ENCODE measurements at regions not wholly inside any gene's neighbourhood (a gene's known extent, or its start where the extent isn't known, plus 50 kb on each side); places are given as distances from the start of the nearest gene placed in this dataset.

DNA sequence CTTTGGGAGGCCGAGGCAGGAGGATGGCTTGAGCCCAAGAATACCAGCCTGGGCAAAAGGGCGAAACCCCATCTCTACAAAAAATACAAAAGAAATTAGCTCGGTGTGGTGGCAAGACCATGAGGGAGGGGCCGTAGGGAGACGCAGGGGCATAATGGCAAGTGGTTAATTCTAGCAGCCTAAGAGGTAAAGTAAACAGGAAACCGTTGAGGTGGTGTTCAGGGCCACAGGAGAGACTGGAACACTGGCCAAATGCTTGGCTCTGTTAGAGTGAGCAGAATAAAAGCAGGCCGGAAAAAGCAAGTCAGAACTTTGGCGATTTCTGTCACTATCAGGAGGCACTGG is 89.2 kb downstream of the RIPK4 start:
- no peak for DNase-seq (ENCODE audit: low read depth)
- no peak overlapping the region for H3K4me3 ChIP-seq (ENCODE audit: low read depth, low read length)
- no peak for TF ChIP-seq CTCF (IDR thresholded peaks at IDR 0.05; ENCODE audit: insufficient read depth, low read depth, low read length, missing control alignments)

GRCh38 chr21:41676198-41676597 is 90.7 kb downstream of the RIPK4 start:
- no peak overlapping the region for H3K4me3 ChIP-seq (ENCODE audit: low read depth, low read length)
- no peak for TF ChIP-seq CTCF (IDR thresholded peaks at IDR 0.05; ENCODE audit: insufficient read depth, low read depth, low read length, missing control alignments)
- no peak for DNase-seq (ENCODE audit: low read depth)

DNA sequence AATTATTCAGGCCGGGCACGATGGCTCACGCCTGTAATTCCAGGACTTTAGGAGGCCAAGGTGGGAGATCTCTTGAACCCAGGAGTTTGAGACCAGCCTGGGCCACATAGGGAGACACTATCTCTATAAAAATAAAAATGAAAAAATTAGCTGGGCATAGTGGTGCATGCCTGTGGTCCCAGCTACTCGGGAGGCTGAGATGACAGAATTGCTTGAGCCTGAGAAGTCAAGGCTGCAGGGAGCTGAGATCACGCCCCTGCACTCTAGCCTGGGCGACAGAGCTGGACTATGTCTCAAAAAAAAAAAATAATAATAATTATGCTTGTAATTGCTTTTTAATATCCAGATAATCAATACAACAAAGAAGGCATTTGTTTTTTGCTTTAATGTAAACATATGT is 91.3 kb downstream of the RIPK4 start:
- TF ChIP-seq CTCF (IDR thresholded peaks at IDR 0.05; ENCODE audit: insufficient read depth, low read depth, low read length, missing control alignments) = no peak
- no peak for DNase-seq (ENCODE audit: low read depth)
- no peak overlapping the region for H3K4me3 ChIP-seq (ENCODE audit: low read depth, low read length)

- no peak for TF ChIP-seq CTCF (IDR thresholded peaks at IDR 0.05; ENCODE audit: insufficient read depth, low read depth, low read length, missing control alignments)
- no peak for DNase-seq (ENCODE audit: low read depth)
- H3K4me3 ChIP-seq (ENCODE audit: low read depth, low read length) = no peak overlapping the region
These were observed 92.5 kb downstream of the RIPK4 start for GRCh38 chr21:41674402-41674801.

DNA sequence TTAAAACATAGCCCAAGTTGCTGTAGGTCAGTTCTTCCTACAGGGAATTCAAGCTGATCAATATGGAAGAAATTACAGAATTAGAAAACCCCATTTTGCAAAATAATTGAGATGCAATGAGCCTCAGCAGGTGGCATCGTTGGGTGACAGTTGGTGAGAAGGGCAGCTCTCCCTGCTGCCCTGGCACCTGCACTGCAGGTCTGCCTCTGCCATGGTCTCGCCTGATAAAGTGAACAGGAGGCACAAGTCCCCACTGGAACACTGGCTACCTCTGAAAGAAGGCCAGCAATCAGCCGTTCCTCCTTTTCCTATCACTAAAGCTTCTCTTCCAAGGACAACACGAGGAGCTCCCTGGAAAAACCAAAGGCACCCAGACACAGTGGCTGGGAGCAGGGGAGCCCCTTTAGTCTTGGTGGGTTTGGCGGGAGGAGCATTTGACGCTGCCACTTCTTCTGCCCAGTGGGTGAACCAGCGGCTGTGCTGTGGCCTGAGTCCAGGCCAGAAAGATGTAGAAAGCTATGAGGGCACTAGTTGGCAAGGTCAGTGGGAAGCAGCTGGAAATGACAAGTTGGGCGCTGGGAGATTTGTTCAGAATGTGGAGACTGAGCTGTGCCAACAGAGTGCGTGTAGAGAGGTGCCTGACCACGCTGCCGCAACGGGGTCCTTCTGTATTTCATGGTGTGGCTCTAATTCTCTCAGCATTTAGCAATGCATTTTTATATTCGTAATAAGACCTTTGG is 93.1 kb downstream of the RIPK4 start:
- H3K4me3 ChIP-seq (ENCODE audit: low read depth, low read length) = no peak overlapping the region
- TF ChIP-seq CTCF (IDR thresholded peaks at IDR 0.05; ENCODE audit: insufficient read depth, low read depth, low read length, missing control alignments) = no peak
- no peak for DNase-seq (ENCODE audit: low read depth)

GRCh38 chr21:41673071-41673470 is 93.8 kb downstream of the RIPK4 start:
- no peak overlapping the region for H3K4me3 ChIP-seq (ENCODE audit: low read depth, low read length)
- TF ChIP-seq CTCF (IDR thresholded peaks at IDR 0.05; ENCODE audit: insufficient read depth, low read depth, low read length, missing control alignments) = no peak
- DNase-seq (ENCODE audit: low read depth) = no peak

GRCh38 chr21:41672543-41672915 is 94.3 kb downstream of the RIPK4 start:
- DNase-seq (ENCODE audit: low read depth) = no peak
- TF ChIP-seq CTCF (IDR thresholded peaks at IDR 0.05; ENCODE audit: insufficient read depth, low read depth, low read length, missing control alignments) = no peak
- H3K4me3 ChIP-seq (ENCODE audit: low read depth, low read length) = no peak overlapping the region

Measured in GM12865 (cell line).